ENCODE measurements at regions not wholly inside any gene's neighbourhood (a gene's known extent, or its start where the extent isn't known, plus 50 kb on each side); places are given as distances from the start of the nearest gene placed in this dataset.

GRCh38 chr18:39732918-39733317, 2167.3 kb upstream of the CELF4 start:
- Mint-ChIP-seq H3K9me3 (ENCODE audit: unreplicated experiment) (no peaks in the 10 kb centered on the region), H3K27me3 (ENCODE audit: insufficient read depth, unreplicated experiment) (no peaks in the 10 kb centered on the region), H3K4me1 (ENCODE audit: insufficient read depth, unreplicated experiment) (peaks cover 5% of the 10 kb centered on the region), H3K27ac (ENCODE audit: low read depth, unreplicated experiment) (no peak overlapping the region), H3K36me3 (ENCODE audit: insufficient read depth, unreplicated experiment) (no peaks in the 10 kb centered on the region), H3K4me3 (ENCODE audit: unreplicated experiment) (no peak overlapping the region)
- TF ChIP-seq, protein P1, sequence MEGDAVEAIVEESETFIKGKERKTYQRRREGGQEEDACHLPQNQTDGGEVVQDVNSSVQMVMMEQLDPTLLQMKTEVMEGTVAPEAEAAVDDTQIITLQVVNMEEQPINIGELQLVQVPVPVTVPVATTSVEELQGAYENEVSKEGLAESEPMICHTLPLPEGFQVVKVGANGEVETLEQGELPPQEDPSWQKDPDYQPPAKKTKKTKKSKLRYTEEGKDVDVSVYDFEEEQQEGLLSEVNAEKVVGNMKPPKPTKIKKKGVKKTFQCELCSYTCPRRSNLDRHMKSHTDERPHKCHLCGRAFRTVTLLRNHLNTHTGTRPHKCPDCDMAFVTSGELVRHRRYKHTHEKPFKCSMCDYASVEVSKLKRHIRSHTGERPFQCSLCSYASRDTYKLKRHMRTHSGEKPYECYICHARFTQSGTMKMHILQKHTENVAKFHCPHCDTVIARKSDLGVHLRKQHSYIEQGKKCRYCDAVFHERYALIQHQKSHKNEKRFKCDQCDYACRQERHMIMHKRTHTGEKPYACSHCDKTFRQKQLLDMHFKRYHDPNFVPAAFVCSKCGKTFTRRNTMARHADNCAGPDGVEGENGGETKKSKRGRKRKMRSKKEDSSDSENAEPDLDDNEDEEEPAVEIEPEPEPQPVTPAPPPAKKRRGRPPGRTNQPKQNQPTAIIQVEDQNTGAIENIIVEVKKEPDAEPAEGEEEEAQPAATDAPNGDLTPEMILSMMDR (IDR thresholded peaks at IDR 0.05; ENCODE audit: unreplicated experiment), result no peak
- CTCF ChIA-PET, result no interaction called here
- BruUV-seq (replicated peaks), result no TSS peak
- intact Hi-C loops (cut with micrococcal nuclease), result no loop called here
- POLR2A ChIA-PET, result no interaction called here
- DNase-seq (ENCODE audit: unreplicated experiment), result peak; percentile 9

DNA sequence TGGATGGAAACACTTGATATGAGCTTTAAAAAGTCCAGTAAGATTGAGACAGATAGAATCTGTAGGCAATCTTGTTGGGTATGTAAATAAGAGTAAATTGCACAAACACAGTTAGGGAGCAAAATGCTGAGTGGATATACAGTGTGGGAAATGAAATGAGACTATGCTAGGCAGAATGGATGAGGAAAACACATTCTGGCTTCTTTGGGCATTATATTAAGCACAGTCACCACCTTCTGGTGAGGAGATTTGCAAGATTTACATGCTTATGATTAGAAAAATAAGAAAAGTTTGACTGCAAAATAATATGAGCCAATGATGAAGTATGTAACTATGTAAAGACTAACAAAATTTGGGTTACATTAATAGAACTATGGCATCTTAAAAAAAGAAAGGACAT, 2165.0 kb upstream of the CELF4 start:
- no TSS peak for BruUV-seq (replicated peaks)
- TF ChIP-seq, protein P1 (IDR thresholded peaks at IDR 0.05; ENCODE audit: unreplicated experiment), result no peak
- Mint-ChIP-seq H3K27ac (ENCODE audit: low read depth, unreplicated experiment) (no peak overlapping the region), H3K27me3 (ENCODE audit: insufficient read depth, unreplicated experiment) (no peaks in the 10 kb centered on the region), H3K9me3 (ENCODE audit: unreplicated experiment) (no peaks in the 10 kb centered on the region), H3K4me1 (ENCODE audit: insufficient read depth, unreplicated experiment) (peaks cover 5% of the 10 kb centered on the region), H3K36me3 (ENCODE audit: insufficient read depth, unreplicated experiment) (no peaks in the 10 kb centered on the region), H3K4me3 (ENCODE audit: unreplicated experiment) (no peak overlapping the region)
- ChIA-PET POLR2A (interaction anchor here (1.1 kb wide), 1 partner anchor 15 kb away, joined by 3 read pairs; no protein-coding TSS in a partner anchor), CTCF (interaction anchor here (0.6 to 0.7 kb wide), 2 partner anchors 24 to 1350 kb away, joined by 3 read pairs; no protein-coding TSS in a partner anchor)
- intact Hi-C loops (cut with micrococcal nuclease), result no loop called here
- no peak for DNase-seq (ENCODE audit: unreplicated experiment)

DNA sequence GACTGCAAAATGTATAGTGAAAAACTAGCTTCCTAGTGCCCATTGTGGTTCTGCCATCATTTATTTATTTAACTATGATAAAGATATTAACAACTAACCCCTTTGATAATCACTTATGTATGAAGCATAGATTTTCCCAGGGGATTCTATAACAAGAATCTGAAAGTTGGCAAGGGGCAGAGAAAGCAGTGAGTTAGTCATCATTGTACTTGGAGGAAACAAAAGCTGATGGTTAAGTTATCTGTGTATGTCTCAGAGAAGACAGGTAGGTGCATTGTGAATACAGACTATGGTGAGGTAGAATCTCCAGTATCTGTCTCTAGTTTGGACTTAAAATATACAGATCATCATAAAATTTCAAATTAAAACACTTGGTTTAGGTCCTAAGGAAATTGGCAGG, 2159.1 kb upstream of the CELF4 start:
- H3K4me1 Mint-ChIP-seq (ENCODE audit: insufficient read depth, unreplicated experiment), result no peaks in the 10 kb centered on the region
- intact Hi-C loops (cut with micrococcal nuclease), result no loop called here
- no peaks in the 10 kb centered on the region for H3K27me3 Mint-ChIP-seq (ENCODE audit: insufficient read depth, unreplicated experiment)
- no TSS peak for BruUV-seq (replicated peaks)
- TF ChIP-seq, protein P1 (IDR thresholded peaks at IDR 0.05; ENCODE audit: unreplicated experiment), result no peak
- H3K4me3 Mint-ChIP-seq (ENCODE audit: unreplicated experiment), result no peak overlapping the region
- DNase-seq (ENCODE audit: unreplicated experiment), result peak; percentile 18
- ChIA-PET CTCF (no interaction called here), POLR2A (no interaction called here)
- no peak overlapping the region for H3K27ac Mint-ChIP-seq (ENCODE audit: low read depth, unreplicated experiment)
- H3K36me3 Mint-ChIP-seq (ENCODE audit: insufficient read depth, unreplicated experiment), result no peaks in the 10 kb centered on the region
- H3K9me3 Mint-ChIP-seq (ENCODE audit: unreplicated experiment), result no peaks in the 10 kb centered on the region

- Mint-ChIP-seq H3K36me3 (ENCODE audit: insufficient read depth, unreplicated experiment) (no peaks in the 10 kb centered on the region), H3K27ac (ENCODE audit: low read depth, unreplicated experiment) (no peak overlapping the region), H3K9me3 (ENCODE audit: unreplicated experiment) (peaks cover 7% of the 10 kb centered on the region), H3K4me3 (ENCODE audit: unreplicated experiment) (no peak overlapping the region), H3K4me1 (ENCODE audit: insufficient read depth, unreplicated experiment) (no peaks in the 10 kb centered on the region), H3K27me3 (ENCODE audit: insufficient read depth, unreplicated experiment) (no peaks in the 10 kb centered on the region)
- TF ChIP-seq, protein P1 (IDR thresholded peaks at IDR 0.05; ENCODE audit: unreplicated experiment), result no peak
- CTCF ChIA-PET, result interaction anchor here (1.2 kb wide), 1 partner anchor 21 kb away, joined by 3 read pairs; no protein-coding TSS in a partner anchor
- no peak for DNase-seq (ENCODE audit: unreplicated experiment)
- intact Hi-C loops (cut with micrococcal nuclease), result no loop called here
- POLR2A ChIA-PET, result no interaction called here
- BruUV-seq (replicated peaks), result no TSS peak
Measured at GRCh38 chr18:39721712-39722111, 2156.1 kb upstream of the CELF4 start.

Data from MCF 10A (cell line).